Activated CD8-positive, alpha-beta T cell treated with anti-CD3 and anti-CD28 coated beads for 36 hours (primary cell): ENCODE measurements at regions not wholly inside any gene's neighbourhood (a gene's known extent, or its start where the extent isn't known, plus 50 kb on each side); places are given as distances from the start of the nearest gene placed in this dataset.

Experiments used
- ATAC-seq: fragments of 200-7000 bp; cut with Tn5 transposase; one replicate; pipeline ENCODE4 v1.10.0; 2021; ENCODE audit warnings: mild to moderate bottlenecking, moderate library complexity
- CTCF ChIA-PET: fragments of 350-600 bp; sonication (Branson Sonifier 250); formaldehyde crosslinking; loops from one replicate; lab custom pipeline; 2021; ENCODE audit warnings: antibody characterized with exemption; lab: Charles Lee
- POLR2A ChIA-PET: fragments of 350-600 bp; sonication (Branson Sonifier 250); formaldehyde crosslinking; loops from one replicate; lab custom pipeline; 2021; ENCODE audit warnings: antibody characterized with exemption; lab: Charles Lee
- DNase-seq: peaks from one replicate; pipeline ENCODE4 v3.0.0-alpha.2; 2020
- H3K27ac Mint-ChIP-seq: one replicate; pipeline ENCODE4 v1.8.0; 2021; ENCODE audit warnings: mild to moderate bottlenecking, mixed read lengths
- H3K27me3 Mint-ChIP-seq: one replicate; pipeline ENCODE4 v1.8.0; 2021; ENCODE audit warnings: mixed read lengths
- H3K36me3 Mint-ChIP-seq: one replicate; pipeline ENCODE4 v1.8.0; 2021; ENCODE audit warnings: low read depth, mixed read lengths
- H3K4me1 Mint-ChIP-seq: one replicate; pipeline ENCODE4 v1.8.0; 2021; ENCODE audit warnings: low read depth, mixed read lengths
- H3K4me3 Mint-ChIP-seq: one replicate; pipeline ENCODE4 v1.8.0; 2021; ENCODE audit warnings: mild to moderate bottlenecking, moderate library complexity, mixed read lengths
- H3K9me3 Mint-ChIP-seq: one replicate; pipeline ENCODE4 v1.8.0; 2021; ENCODE audit warnings: mixed read lengths
- CTCF ChIP-seq: fragments of 200-600 bp; IDR thresholded peaks from one replicate; pipeline ENCODE4 v1.8.0; 2022; ENCODE audit warnings: antibody characterized with exemption, mild to moderate bottlenecking
- intact Hi-C: fragments of 100-400 bp; cut with micrococcal nuclease; formaldehyde crosslinking; loops from one replicate; pipeline ENCODE4 v1.10.0; 2022

- H3K27ac Mint-ChIP-seq: no peak overlapping the region
- TF ChIP-seq CTCF: no peak
- no peaks in the 10 kb centered on the region for H3K9me3 Mint-ChIP-seq
- ATAC-seq (no peak), DNase-seq (no peak)
- intact Hi-C loops: no loop called here
- H3K4me3 Mint-ChIP-seq: no peak overlapping the region
- H3K36me3 Mint-ChIP-seq: no peaks in the 10 kb centered on the region
- no peaks in the 10 kb centered on the region for H3K27me3 Mint-ChIP-seq
- ChIA-PET CTCF (no interaction called here), POLR2A (no interaction called here)
- no peaks in the 10 kb centered on the region for H3K4me1 Mint-ChIP-seq
These were observed 499.3 kb upstream of the SMIM21 start for GRCh38 chr18:75926811-75927210.

- H3K27me3 Mint-ChIP-seq: no peaks in the 10 kb centered on the region
- H3K4me3 Mint-ChIP-seq: no peak overlapping the region
- no peaks in the 10 kb centered on the region for H3K36me3 Mint-ChIP-seq
- DNase-seq (no peak), ATAC-seq (no peak)
- ChIA-PET POLR2A (no interaction called here), CTCF (no interaction called here)
- intact Hi-C loops: no loop called here
- no peaks in the 10 kb centered on the region for H3K4me1 Mint-ChIP-seq
- no peak for TF ChIP-seq CTCF
- no peak overlapping the region for H3K27ac Mint-ChIP-seq
- H3K9me3 Mint-ChIP-seq: no peaks in the 10 kb centered on the region
These were observed 495.7 kb upstream of the SMIM21 start for GRCh38 chr18:75923169-75923568.

GRCh38 chr18:75916624-75916982 lies 489.1 kb upstream of the SMIM21 start:
- H3K4me1 Mint-ChIP-seq: no peaks in the 10 kb centered on the region
- ChIA-PET CTCF (interaction anchor here (2.1 kb wide), 1 partner anchor 10 kb away, joined by 4 read pairs; no protein-coding TSS in a partner anchor), POLR2A (no interaction called here)
- no peaks in the 10 kb centered on the region for H3K36me3 Mint-ChIP-seq
- peaks cover 12% of the 10 kb centered on the region for H3K27me3 Mint-ChIP-seq
- no peak overlapping the region for H3K4me3 Mint-ChIP-seq
- TF ChIP-seq CTCF: no peak
- DNase-seq (no peak), ATAC-seq (no peak)
- no peak overlapping the region for H3K27ac Mint-ChIP-seq
- no peaks in the 10 kb centered on the region for H3K9me3 Mint-ChIP-seq
- intact Hi-C loops: no loop called here

GRCh38 chr18:75915941-75916623 lies 488.6 kb upstream of the SMIM21 start:
- H3K4me1 Mint-ChIP-seq: no peaks in the 10 kb centered on the region
- H3K4me3 Mint-ChIP-seq: no peak overlapping the region
- peak; percentile 14 for DNase-seq
- no peaks in the 10 kb centered on the region for H3K9me3 Mint-ChIP-seq
- no peak overlapping the region for H3K27ac Mint-ChIP-seq
- no peak for ATAC-seq
- peaks cover 12% of the 10 kb centered on the region for H3K27me3 Mint-ChIP-seq
- CTCF ChIA-PET: interaction anchor here (2.1 kb wide), 1 partner anchor 9 kb away, joined by 4 read pairs; no protein-coding TSS in a partner anchor
- no peak for TF ChIP-seq CTCF
- no peaks in the 10 kb centered on the region for H3K36me3 Mint-ChIP-seq
- intact Hi-C loops: no loop called here
- POLR2A ChIA-PET: interaction anchor here (0.5 kb wide), 1 partner anchor 90 kb away, joined by 3 read pairs; no protein-coding TSS in a partner anchor

- no peaks in the 10 kb centered on the region for H3K4me1 Mint-ChIP-seq
- intact Hi-C loops: no loop called here
- ATAC-seq: no peak
- ChIA-PET CTCF (no interaction called here), POLR2A (no interaction called here)
- TF ChIP-seq CTCF: no peak
- no peak overlapping the region for H3K4me3 Mint-ChIP-seq
- no peak overlapping the region for H3K27ac Mint-ChIP-seq
- H3K9me3 Mint-ChIP-seq: no peaks in the 10 kb centered on the region
- H3K27me3 Mint-ChIP-seq: peaks cover 11% of the 10 kb centered on the region
- H3K36me3 Mint-ChIP-seq: no peaks in the 10 kb centered on the region
- DNase-seq: no peak
These were observed 485.3 kb upstream of the SMIM21 start for GRCh38 chr18:75912829-75913228.
